ENCODE measurements at regions not wholly inside any gene's neighbourhood (a gene's known extent, or its start where the extent isn't known, plus 50 kb on each side); places are given as distances from the start of the nearest gene placed in this dataset.

GRCh38 chr15:69955240-69955894 lies 142.3 kb downstream of the TLE3 start:
- peak overlapping the region; percentile 3 for H2AFZ ChIP-seq (replicated peaks; ENCODE audit: low read length, poor library complexity)
- H3K4ac ChIP-seq (ENCODE audit: low read depth, low read length), result no peak overlapping the region
- no peaks in the 10 kb centered on the region for H3K9me3 ChIP-seq (ENCODE audit: control insufficient read depth, insufficient read depth, low read length)
- no peaks in the 10 kb centered on the region for H3K79me1 ChIP-seq (ENCODE audit: low read depth in 1 of 2, low read length in 2 of 2)
- H2AK9ac ChIP-seq (replicated peaks; ENCODE audit: low read depth, low read length, poor library complexity), result no peak overlapping the region
- H2BK5ac ChIP-seq (ENCODE audit: low read depth, low read length, poor library complexity, severe bottlenecking), result no peak overlapping the region
- no peak overlapping the region for H3K14ac ChIP-seq (replicated peaks; ENCODE audit: low read depth, low read length)
- no peak overlapping the region for H2AK5ac ChIP-seq (ENCODE audit: low read depth, low read length)
- BruUV-seq (replicated peaks), result no TSS peak
- no peak overlapping the region for H2BK20ac ChIP-seq (ENCODE audit: low read depth, low read length)
- ATAC-seq (ENCODE audit: low read depth), result no peak
- H3K27me3 ChIP-seq (ENCODE audit: control insufficient read depth, insufficient read depth, low read length), result peaks cover 34% of the 10 kb centered on the region
- in situ Hi-C loops (cut with MboI; ENCODE audit: low sequenced_read_pairs) (no loop called here), intact Hi-C loops (cut with micrococcal nuclease) (no loop called here), dilution Hi-C loops (cut with HindIII; ENCODE audit: low sequenced_read_pairs, unreplicated experiment) (no loop called here)
- H3K9ac ChIP-seq (ENCODE audit: low read depth, low read length), result no peak overlapping the region
- H3K36me3 ChIP-seq (ENCODE audit: control insufficient read depth, insufficient read depth, low read length), result no peaks in the 10 kb centered on the region
- no peaks in the 10 kb centered on the region for H3K9me1 ChIP-seq (ENCODE audit: insufficient read depth, low read length)
- H3K56ac ChIP-seq (ENCODE audit: extremely low read depth, insufficient read depth, low read length), result no peak overlapping the region
- DNase-seq, result no peak
- H3K18ac ChIP-seq (ENCODE audit: low read depth, low read length), result no peak overlapping the region
- H3K27ac ChIP-seq (ENCODE audit: insufficient read depth, low read length), result no peak overlapping the region
- WGBS, 2 experiments (ENCODE audit: extremely low coverage in 2 of 2, insufficient read length in 1 of 2), result 49% methylated on average over 3 of the region's 9 CpGs; no CpG with 5 or more reads in 1 of the 2 experiments
- H4K5ac ChIP-seq (ENCODE audit: low read depth, low read length), result no peak overlapping the region
- H2BK15ac ChIP-seq (ENCODE audit: low read depth, low read length), result no peak overlapping the region
- ChIA-PET POLR2A (ENCODE audit: unreplicated experiment) (no interaction called here), CTCF (no interaction called here)
- no peak overlapping the region for H4K91ac ChIP-seq (ENCODE audit: insufficient read depth, low read depth, low read length)
- no peaks in the 10 kb centered on the region for H4K20me1 ChIP-seq (ENCODE audit: insufficient read depth, low read length)
- H3K23ac ChIP-seq (ENCODE audit: low read depth, low read length), result no peak overlapping the region
- H2BK120ac ChIP-seq (ENCODE audit: low read depth, low read length), result no peak overlapping the region
- peaks cover 3% of the 10 kb centered on the region; the same call in 1 of the 2 replicates for H3K4me1 ChIP-seq (ENCODE audit: control insufficient read depth, insufficient read depth, low read length)
- H3K4me3 ChIP-seq (ENCODE audit: insufficient read depth, low read depth, low read length), result no peak overlapping the region
- H4K8ac ChIP-seq (ENCODE audit: low read depth in 2 of 2, low read length in 2 of 2), result no peak overlapping the region
- H3K4me2 ChIP-seq (ENCODE audit: low read depth, low read length), result no peak overlapping the region
- TF ChIP-seq CHD1 (IDR thresholded peaks at IDR 0.05; ENCODE audit: low read depth, low read length) (no peak), FOS (IDR thresholded peaks at IDR 0.05; ENCODE audit: low read depth, low read length) (no peak)
